PC-3 (cell line): ENCODE measurements at regions not wholly inside any gene's neighbourhood (a gene's known extent, or its start where the extent isn't known, plus 50 kb on each side); places are given as distances from the start of the nearest gene placed in this dataset.

Source experiments
- ATAC-seq: fragments of 200-7000 bp; cut with Tn5 transposase; 2 replicates; pipeline ENCODE4 v1.9.1; 2020; ENCODE audit warnings: mild to moderate bottlenecking, moderate library complexity
- BruUV-seq: library from RNA; stranded (reverse); fragments of 400-500 nt; replicated peaks from 2 replicates; lab custom pipeline; 2021; lab: Mats Ljungman, UMichigan
- CTCF ChIA-PET: fragments of 300-600 bp; sonication (Branson Sonifier 250); formaldehyde crosslinking; loops from one replicate; lab custom pipeline; 2022; ENCODE audit warnings: antibody characterized with exemption; lab: Charles Lee
- POLR2A ChIA-PET: fragments of 300-600 bp; sonication (Branson Sonifier 250); formaldehyde crosslinking; loops from one replicate; lab custom pipeline; 2022; ENCODE audit warnings: antibody characterized with exemption; ENCODE audit not compliant: unreplicated experiment; lab: Charles Lee
- DNase-seq: peaks from one replicate; pipeline ENCODE4 v3.0.0-alpha.2; 2015
- H2AFZ ChIP-seq: fragments of 300-600 bp; sonication (generic); 2 replicates; pipeline ENCODE4 v1.6.0; 2016; ENCODE audit warnings: antibody characterized with exemption, low read length
- H3F3A ChIP-seq: fragments of 300-600 bp; sonication (generic); one replicate; pipeline ENCODE4 v1.6.0; 2017; ENCODE audit warnings: antibody characterized with exemption, low read length, control low read depth, mild to moderate bottlenecking; ENCODE audit not compliant: unreplicated experiment
- H3K27ac ChIP-seq: fragments of 300-600 bp; sonication (generic); 2 replicates; pipeline ENCODE4 v1.5.1; 2016; ENCODE audit warnings: mild to moderate bottlenecking, low read length
- H3K27me3 ChIP-seq: fragments of 300-600 bp; sonication (generic); 2 replicates; pipeline ENCODE4 v1.6.1; 2016; ENCODE audit warnings: low read length, mixed read lengths
- H3K36me3 ChIP-seq: fragments of 300-600 bp; sonication (generic); 2 replicates; pipeline ENCODE4 v1.6.1; 2016; ENCODE audit warnings: low read depth, mixed run types, low read length, mixed read lengths
- H3K4me1 ChIP-seq: fragments of 300-600 bp; sonication (generic); 2 replicates; pipeline ENCODE4 v1.5.1; 2016; ENCODE audit warnings: low read length; ENCODE audit not compliant: insufficient read depth
- H3K4me2 ChIP-seq: fragments of 300-600 bp; sonication (generic); 2 replicates; pipeline ENCODE4 v1.6.0; 2016; ENCODE audit warnings: low read length
- H3K4me3 ChIP-seq: fragments of 300-600 bp; sonication (generic); 2 replicates; pipeline ENCODE4 v1.5.1; 2016; ENCODE audit warnings: mild to moderate bottlenecking, low read length, mixed read lengths
- H3K79me2 ChIP-seq: fragments of 300-600 bp; sonication (generic); 2 replicates; pipeline ENCODE4 v1.6.1; 2017; ENCODE audit warnings: low read length, mixed read lengths
- H3K9ac ChIP-seq: fragments of 300-600 bp; sonication (generic); 2 replicates; pipeline ENCODE4 v1.6.0; 2016; ENCODE audit warnings: mild to moderate bottlenecking, low read length
- H3K9me2 ChIP-seq: fragments of 300-600 bp; sonication (generic); replicated peaks from 2 replicates; pipeline ENCODE4 v1.6.1; 2016; ENCODE audit warnings: mixed run types, low read length, mixed read lengths
- H3K9me3 ChIP-seq: fragments of 300-600 bp; sonication (generic); 2 replicates; pipeline ENCODE4 v1.6.1; 2016; ENCODE audit warnings: low read length, mixed read lengths
- H4K20me1 ChIP-seq: fragments of 300-600 bp; sonication (generic); 2 replicates; pipeline ENCODE4 v1.6.1; 2016; ENCODE audit warnings: low read length, mixed read lengths
- CTCF ChIP-seq: fragments of 300-600 bp; sonication (generic); conservative IDR thresholded peaks from 2 replicates; pipeline ENCODE4 v1.5.1; 2017; ENCODE audit warnings: antibody characterized with exemption, low read depth, mild to moderate bottlenecking, low read length
- EZH2 ChIP-seq: fragments of 300-600 bp; sonication (generic); IDR thresholded peaks from one replicate; pipeline ENCODE4 v1.6.1; 2017; ENCODE audit warnings: antibody characterized with exemption, mild to moderate bottlenecking, low read length; ENCODE audit not compliant: unreplicated experiment
- EZH2phosphoT487 ChIP-seq: fragments of 300-600 bp; sonication (generic); IDR thresholded peaks from 2 replicates; pipeline ENCODE4 v1.6.1; 2018; ENCODE audit warnings: mild to moderate bottlenecking, antibody characterized with exemption, low read length, borderline replicate concordance
- intact Hi-C: fragments of 100-400 bp; cut with micrococcal nuclease; formaldehyde crosslinking; loops from 2 replicates; pipeline ENCODE4 v1.9.0; 2023

DNA sequence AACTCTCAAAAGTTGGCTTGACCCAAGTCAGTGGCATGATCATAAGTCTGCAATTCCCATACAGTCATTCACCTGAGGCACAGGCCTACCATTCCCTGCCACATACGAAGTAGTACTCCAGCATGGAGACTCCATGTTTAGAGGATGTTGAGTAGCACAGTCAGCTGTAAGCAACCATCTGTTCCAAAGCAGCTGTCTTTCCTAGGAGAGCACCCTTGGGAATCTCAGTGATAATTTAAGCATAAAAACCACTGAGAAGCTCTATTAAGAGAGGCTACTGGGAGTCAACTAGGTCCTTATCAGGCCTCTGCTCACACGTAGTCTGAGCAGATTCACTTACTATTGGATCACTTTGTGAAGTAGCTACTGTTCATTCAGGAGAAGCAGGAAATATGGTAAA, 61.6 kb upstream of the UNC5B start:
- H3K4me2 ChIP-seq: no peak overlapping the region
- H3K27me3 ChIP-seq: peaks cover 40% of the 10 kb centered on the region; the same call in 1 of the 2 replicates
- POLR2A ChIA-PET: no interaction called here
- H3K4me3 ChIP-seq: no peak overlapping the region
- no peaks in the 10 kb centered on the region for H3K9me2 ChIP-seq
- BruUV-seq: no TSS peak
- no peak for DNase-seq
- TF ChIP-seq EZH2phosphoT487 (no peak), EZH2 (no peak)
- H3K9me3 ChIP-seq: no peaks in the 10 kb centered on the region
- intact Hi-C loops: no loop called here
- no peaks in the 10 kb centered on the region for H3K36me3 ChIP-seq
- no peak for ATAC-seq
- no peak overlapping the region for H3K9ac ChIP-seq
- H2AFZ ChIP-seq: no peak overlapping the region
- CTCF ChIA-PET: no interaction called here
- H3K4me1 ChIP-seq: no peaks in the 10 kb centered on the region
- no peaks in the 10 kb centered on the region for H3K79me2 ChIP-seq
- no peaks in the 10 kb centered on the region for H4K20me1 ChIP-seq
- no peaks in the 10 kb centered on the region for H3F3A ChIP-seq
- H3K27ac ChIP-seq: no peak overlapping the region

- H3K36me3 ChIP-seq: no peaks in the 10 kb centered on the region
- no TSS peak for BruUV-seq
- no peak overlapping the region for H3K4me3 ChIP-seq
- no peaks in the 10 kb centered on the region for H3K4me1 ChIP-seq
- no peak overlapping the region for H2AFZ ChIP-seq
- DNase-seq (no peak), ATAC-seq (no peak)
- no peak overlapping the region for H3K27ac ChIP-seq
- H3K9ac ChIP-seq: no peak overlapping the region
- ChIA-PET POLR2A (no interaction called here), CTCF (no interaction called here)
- H3K79me2 ChIP-seq: no peaks in the 10 kb centered on the region
- no peaks in the 10 kb centered on the region for H4K20me1 ChIP-seq
- intact Hi-C loops: no loop called here
- TF ChIP-seq EZH2phosphoT487: no peak
- no peak for TF ChIP-seq CTCF
- TF ChIP-seq EZH2: no peak
- H3F3A ChIP-seq: no peaks in the 10 kb centered on the region
- H3K9me3 ChIP-seq: no peaks in the 10 kb centered on the region
- H3K27me3 ChIP-seq: peaks cover 40% of the 10 kb centered on the region; the same call in 1 of the 2 replicates
- H3K9me2 ChIP-seq: no peaks in the 10 kb centered on the region
- H3K4me2 ChIP-seq: no peak overlapping the region
These were observed 60.3 kb upstream of the UNC5B start for GRCh38 chr10:71152043-71152442.

DNA sequence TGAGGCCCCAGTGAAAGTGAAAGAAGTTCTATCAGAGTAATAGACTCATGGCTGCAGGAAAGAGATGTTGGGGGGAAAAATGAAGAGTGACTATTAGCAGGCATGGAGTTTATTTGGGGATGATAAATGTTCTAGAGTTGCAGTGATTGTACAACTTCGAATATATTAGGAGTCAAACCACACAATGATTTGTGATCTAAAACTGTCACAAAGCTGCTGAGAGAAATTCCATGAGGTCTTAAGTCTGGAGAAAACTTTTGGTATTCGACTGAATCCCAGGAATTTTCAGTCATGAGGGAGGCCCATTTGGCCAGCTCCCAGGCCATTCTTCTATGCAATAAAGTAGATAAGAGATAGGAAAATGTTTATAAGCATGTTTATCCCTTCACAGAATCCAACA, 55.9 kb upstream of the UNC5B start:
- no peak for ATAC-seq
- Histone ChIP-seq H3K27me3 (peaks cover 29% of the 10 kb centered on the region; the same call in 1 of the 2 replicates), H3K4me3 (no peak overlapping the region), H3F3A (no peaks in the 10 kb centered on the region), H3K27ac (no peak overlapping the region), H3K9ac (no peak overlapping the region), H3K4me1 (peaks cover 6% of the 10 kb centered on the region; the same call in 1 of the 2 replicates), H2AFZ (no peak overlapping the region), H3K9me3 (no peaks in the 10 kb centered on the region), H4K20me1 (no peaks in the 10 kb centered on the region), H3K4me2 (no peak overlapping the region), H3K9me2 (no peaks in the 10 kb centered on the region), H3K79me2 (no peaks in the 10 kb centered on the region), H3K36me3 (no peaks in the 10 kb centered on the region)
- intact Hi-C loops: no loop called here
- ChIA-PET POLR2A (no interaction called here), CTCF (no interaction called here)
- TF ChIP-seq EZH2 (no peak), CTCF (no peak), EZH2phosphoT487 (no peak)
- DNase-seq: no peak
- no TSS peak for BruUV-seq
